Sciatic nerve (tissue), 2 donors: ENCODE measurements at regions not wholly inside any gene's neighbourhood (a gene's known extent, or its start where the extent isn't known, plus 50 kb on each side); places are given as distances from the start of the nearest gene placed in this dataset.

Experiments used
- ATAC-seq: fragments of 200-7000 bp; cut with Tn5 transposase; one replicate; pipeline ENCODE4 v1.9.1; 2020; ENCODE audit warnings: mild to moderate bottlenecking, moderate library complexity
- DNase-seq: peaks from one replicate; pipeline ENCODE4 v3.0.0-alpha.2; 2020; ENCODE audit warnings: low spot score
- intact Hi-C: fragments of 100-400 bp; cut with DNase I; formaldehyde crosslinking; loops from one replicate; pipeline ENCODE4 v1.14.2; 2022
- donor health status: DM: no; HTN: no; CAD: no.
- donor health status: DM: no; HTN: no; CAD: no.

- no peak for DNase-seq
- ATAC-seq = no peak
- intact Hi-C loops = no loop called here
These were observed 122.3 kb upstream of the OTUD4 start for GRCh38 chr4:145302725-145303124.

GRCh38 chr4:145301386-145302080 is 121.1 kb upstream of the OTUD4 start:
- intact Hi-C loops = no loop called here
- DNase-seq = no peak
- no peak for ATAC-seq

- ATAC-seq (peak; percentile 76), DNase-seq (peak; percentile 60)
- intact Hi-C loops = no loop called here
These were observed 119.1 kb upstream of the OTUD4 start for GRCh38 chr4:145299380-145300076.

GRCh38 chr4:145298885-145299284 is 118.5 kb upstream of the OTUD4 start:
- no peak for ATAC-seq
- intact Hi-C loops = no loop called here
- DNase-seq = no peak

- intact Hi-C loops = no loop called here
These were observed 117.2 kb upstream of the OTUD4 start for GRCh38 chr4:145297556-145297955.

GRCh38 chr4:145295547-145295946 is 115.2 kb upstream of the OTUD4 start:
- intact Hi-C loops = no loop called here
- no peak for ATAC-seq

More at GRCh38 chr4:145297556-145297955, 117.2 kb upstream of the OTUD4 start:
- no peak for ATAC-seq
- no peak for DNase-seq

GRCh38 chr4:145295122-145295521 is 114.7 kb upstream of the OTUD4 start:
- DNase-seq = no peak
- no peak for ATAC-seq
- intact Hi-C loops = no loop called here

More at GRCh38 chr4:145295547-145295946, 115.2 kb upstream of the OTUD4 start:
- no peak for DNase-seq

GRCh38 chr4:145293658-145294057 is 113.3 kb upstream of the OTUD4 start:
- intact Hi-C loops = no loop called here
- ATAC-seq = no peak
- no peak for DNase-seq

GRCh38 chr4:145290955-145291354 is 110.6 kb upstream of the OTUD4 start:
- intact Hi-C loops = no loop called here
- no peak for DNase-seq

GRCh38 chr4:145289403-145290076 is 109.2 kb upstream of the OTUD4 start:
- intact Hi-C loops = no loop called here
- ATAC-seq = no peak
- no peak for DNase-seq

More at GRCh38 chr4:145290955-145291354, 110.6 kb upstream of the OTUD4 start:
- ATAC-seq = no peak

GRCh38 chr4:145287351-145287750 is 107.0 kb upstream of the OTUD4 start:
- DNase-seq = no peak
- intact Hi-C loops = no loop called here
- no peak for ATAC-seq

GRCh38 chr4:145285928-145286327 is 105.5 kb upstream of the OTUD4 start:
- intact Hi-C loops = no loop called here
- no peak for ATAC-seq
- DNase-seq = no peak

GRCh38 chr4:145283909-145284308 is 103.5 kb upstream of the OTUD4 start:
- ATAC-seq (no peak), DNase-seq (no peak)
- intact Hi-C loops = no loop called here

- intact Hi-C loops = no loop called here
- ATAC-seq (no peak), DNase-seq (no peak)
These were observed 101.6 kb upstream of the OTUD4 start for GRCh38 chr4:145281951-145282350.

GRCh38 chr4:145281224-145281623 is 100.8 kb upstream of the OTUD4 start:
- intact Hi-C loops = no loop called here
- DNase-seq = no peak
- ATAC-seq = no peak

GRCh38 chr4:145280541-145280940 is 100.2 kb upstream of the OTUD4 start:
- no peak for ATAC-seq
- DNase-seq = no peak
- intact Hi-C loops = no loop called here

- intact Hi-C loops = no loop called here
- DNase-seq (no peak), ATAC-seq (no peak)
These were observed 99.0 kb upstream of the OTUD4 start for GRCh38 chr4:145279122-145279960.

GRCh38 chr4:145278341-145279121 is 98.1 kb upstream of the OTUD4 start:
- DNase-seq = no peak
- no peak for ATAC-seq
- intact Hi-C loops = no loop called here

- ATAC-seq (no peak), DNase-seq (no peak)
- intact Hi-C loops = no loop called here
These were observed 96.6 kb upstream of the OTUD4 start for GRCh38 chr4:145277011-145277410.
